IPS-18c (cell line): ENCODE measurements at regions not wholly inside any gene's neighbourhood (a gene's known extent, or its start where the extent isn't known, plus 50 kb on each side); places are given as distances from the start of the nearest gene placed in this dataset.
"Not testable (repeated sequence)": the region's sequence is repeated elsewhere in the genome, so short reads cannot be mapped to it uniquely, and the experiment has no call there.

Experiments
- H3K4me3 ChIP-seq: 2 replicates; pipeline ENCODE4 v1.7.0; 2013; ENCODE audit warnings: low read depth, mild to moderate bottlenecking, low read length, moderate library complexity; ENCODE audit not compliant: insufficient read depth
- H3K9me3 ChIP-seq: one replicate; pipeline ENCODE4 v1.6.1; 2013; ENCODE audit warnings: mild to moderate bottlenecking, low read length, moderate library complexity; ENCODE audit not compliant: control insufficient read depth, insufficient read depth

GRCh38 chr22:10775601-10776357 is 4752.2 kb upstream of the OR11H1 start:
- not testable (repeated sequence) for H3K4me3 ChIP-seq
- H3K9me3 ChIP-seq: peaks cover 28% of the 10 kb centered on the region

GRCh38 chr22:10776358-10776729 is 4751.6 kb upstream of the OR11H1 start:
- peaks cover 34% of the 10 kb centered on the region for H3K9me3 ChIP-seq
- H3K4me3 ChIP-seq: not testable (repeated sequence)

- peaks cover 38% of the 10 kb centered on the region for H3K9me3 ChIP-seq
- H3K4me3 ChIP-seq: not testable (repeated sequence)
Observed at GRCh38 chr22:10777733-10778132, 4750.3 kb upstream of the OR11H1 start.

GRCh38 chr22:10778296-10778814 is 4749.6 kb upstream of the OR11H1 start:
- H3K4me3 ChIP-seq: no peak overlapping the region
- H3K9me3 ChIP-seq: peaks cover 39% of the 10 kb centered on the region

- peaks cover 38% of the 10 kb centered on the region for H3K9me3 ChIP-seq
- not testable (repeated sequence) for H3K4me3 ChIP-seq
Observed at GRCh38 chr22:10779200-10779599, 4748.8 kb upstream of the OR11H1 start.

GRCh38 chr22:10780281-10780680 is 4747.7 kb upstream of the OR11H1 start:
- peaks cover 38% of the 10 kb centered on the region for H3K9me3 ChIP-seq
- H3K4me3 ChIP-seq: 0 out of 2 replicates have a peak overlapping the region, but pooled peaks have one; percentile 2

- Histone ChIP-seq H3K4me3 (no peak overlapping the region), H3K9me3 (peaks cover 38% of the 10 kb centered on the region)
Observed at GRCh38 chr22:10781571-10782403, 4746.2 kb upstream of the OR11H1 start.
